Muscle layer of duodenum (tissue), 2 donors: ENCODE measurements at regions not wholly inside any gene's neighbourhood (a gene's known extent, or its start where the extent isn't known, plus 50 kb on each side); places are given as distances from the start of the nearest gene placed in this dataset.

ENCODE experiments used
- H3K27ac ChIP-seq: one replicate; pipeline ENCODE4 v1.7.0; 2013; ENCODE audit warnings: mild to moderate bottlenecking, low read length
- H3K27me3 ChIP-seq: one replicate; pipeline ENCODE4 v1.7.0; 2013; ENCODE audit warnings: low read depth, mild to moderate bottlenecking, control low read depth, low read length
- H3K36me3 ChIP-seq, 2 donors: one replicate each; pipeline ENCODE4 v1.7.0; 2013; ENCODE audit warnings: low read length in 2 of 2, control low read depth in 1 of 2, mild to moderate bottlenecking in 1 of 2; ENCODE audit not compliant: insufficient read depth in 2 of 2, control insufficient read depth in 1 of 2
- H3K4me1 ChIP-seq, 2 donors: one replicate each; pipeline ENCODE4 v1.7.0; 2013; ENCODE audit warnings: low read length in 2 of 2, mild to moderate bottlenecking in 2 of 2, control low read depth in 1 of 2, moderate library complexity in 1 of 2; ENCODE audit not compliant: insufficient read depth in 2 of 2, control insufficient read depth in 1 of 2
- H3K4me3 ChIP-seq, 2 donors: one replicate each; pipeline ENCODE4 v1.7.0; 2013; ENCODE audit warnings: low read length in 2 of 2, low read depth in 1 of 2, mild to moderate bottlenecking in 1 of 2
- H3K9me3 ChIP-seq, 2 donors: one replicate each; pipeline ENCODE4 v1.7.0; 2013; ENCODE audit warnings: low read length in 2 of 2, control low read depth in 1 of 2, mild to moderate bottlenecking in 1 of 2; ENCODE audit not compliant: control insufficient read depth in 1 of 2
- donor health status: healthy.

DNA sequence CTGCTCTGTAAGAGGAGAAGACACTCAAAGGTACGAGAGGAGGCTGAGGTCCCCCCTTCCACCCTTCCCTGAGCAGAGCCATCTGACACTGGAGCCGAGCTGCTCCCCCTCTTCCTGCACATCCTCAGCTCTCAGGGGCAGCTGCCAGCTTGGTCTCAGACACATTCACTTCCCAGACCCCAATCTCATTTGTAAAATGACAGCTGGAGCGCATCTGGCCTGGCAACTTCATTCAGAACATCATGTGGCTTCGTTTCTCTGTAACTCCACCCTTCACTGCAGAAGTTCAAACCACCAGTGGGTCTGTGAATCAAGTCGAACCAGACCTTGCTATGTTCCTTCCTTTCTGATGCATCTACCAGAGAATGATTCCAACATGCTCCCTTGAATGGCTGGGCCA, 145.6 kb upstream of the CDH4 start:
- Histone ChIP-seq H3K4me1 (no peaks in the 10 kb centered on the region), H3K27ac (no peak overlapping the region), H3K9me3 (no peaks in the 10 kb centered on the region), H3K27me3 (no peaks in the 10 kb centered on the region), H3K4me3 (no peak overlapping the region), H3K36me3 (no peaks in the 10 kb centered on the region)

DNA sequence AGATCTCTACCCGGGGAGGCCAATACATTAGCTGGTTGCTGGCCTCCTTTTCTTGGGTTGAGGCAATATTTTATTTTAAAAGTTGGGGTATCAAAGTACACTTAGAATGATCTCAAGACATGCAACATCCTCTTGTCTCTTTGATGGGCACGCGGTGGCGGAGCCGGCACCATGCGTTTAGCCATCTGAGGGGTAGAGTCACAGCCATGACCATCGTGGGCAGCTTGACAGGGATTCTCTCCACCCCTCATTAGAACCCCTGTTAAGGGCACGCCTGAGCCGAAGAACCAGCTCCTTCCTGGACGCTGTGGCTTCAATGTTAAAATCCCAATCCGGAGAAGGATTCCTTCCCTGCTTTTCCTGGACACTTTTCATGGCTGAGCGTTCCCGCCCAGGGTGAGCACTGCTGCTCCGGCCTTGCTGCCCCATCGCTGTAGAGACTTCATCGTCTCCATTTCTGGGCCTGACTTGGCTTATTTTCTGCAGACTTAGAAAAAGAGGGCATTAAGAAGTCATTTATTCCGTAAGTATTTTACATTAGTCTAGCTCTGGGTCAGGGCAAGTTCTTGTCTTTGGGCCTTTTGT, 142.7 kb upstream of the CDH4 start:
- Histone ChIP-seq H3K4me1 (no peaks in the 10 kb centered on the region), H3K36me3 (no peaks in the 10 kb centered on the region), H3K27ac (no peak overlapping the region), H3K9me3 (no peaks in the 10 kb centered on the region), H3K27me3 (no peaks in the 10 kb centered on the region), H3K4me3 (no peak overlapping the region)

DNA sequence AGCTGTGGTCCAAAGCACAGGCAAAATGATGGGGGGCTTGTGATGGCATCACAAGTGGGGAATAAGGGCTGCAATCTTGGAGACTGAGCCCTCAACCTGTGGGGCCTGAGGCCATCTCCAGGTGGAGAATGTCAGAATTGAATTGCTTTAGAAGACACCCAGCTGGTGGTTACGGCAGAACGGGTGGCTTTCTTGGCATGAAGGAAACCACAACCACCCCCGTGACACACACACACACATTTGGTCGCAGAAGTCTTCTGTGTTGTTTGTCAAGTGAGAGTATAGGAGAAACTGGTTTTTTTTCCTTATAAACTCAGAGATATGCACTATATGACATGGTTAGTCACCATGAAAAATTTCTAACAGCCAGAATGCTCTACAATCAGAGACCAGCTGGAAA, 139.5 kb upstream of the CDH4 start:
- Histone ChIP-seq H3K4me1 (no peaks in the 10 kb centered on the region), H3K9me3 (no peaks in the 10 kb centered on the region), H3K27ac (no peak overlapping the region), H3K36me3 (no peaks in the 10 kb centered on the region), H3K27me3 (no peaks in the 10 kb centered on the region), H3K4me3 (no peak overlapping the region)

DNA sequence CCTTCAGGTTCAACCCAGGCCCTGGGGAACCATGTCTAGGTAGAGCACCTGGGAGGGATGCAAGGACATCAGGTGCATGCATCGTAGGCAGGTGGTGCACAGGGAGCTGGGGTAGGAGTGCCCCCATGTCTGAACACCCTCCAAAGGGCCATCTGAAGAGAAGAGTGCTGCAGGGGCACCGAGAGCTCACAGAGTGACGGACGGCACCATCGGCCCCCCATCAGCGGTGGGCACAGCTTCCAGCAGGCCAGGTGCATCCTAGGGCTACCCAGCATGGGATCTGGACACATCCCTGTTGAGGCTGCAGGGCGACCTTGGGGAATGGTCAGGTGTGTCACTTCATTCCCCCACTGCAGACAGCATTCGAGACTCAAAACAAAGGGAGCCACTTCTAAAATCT, 138.3 kb upstream of the CDH4 start:
- Histone ChIP-seq H3K9me3 (no peaks in the 10 kb centered on the region), H3K27me3 (no peaks in the 10 kb centered on the region), H3K4me3 (no peak overlapping the region), H3K36me3 (no peaks in the 10 kb centered on the region), H3K27ac (no peak overlapping the region), H3K4me1 (no peaks in the 10 kb centered on the region)

DNA sequence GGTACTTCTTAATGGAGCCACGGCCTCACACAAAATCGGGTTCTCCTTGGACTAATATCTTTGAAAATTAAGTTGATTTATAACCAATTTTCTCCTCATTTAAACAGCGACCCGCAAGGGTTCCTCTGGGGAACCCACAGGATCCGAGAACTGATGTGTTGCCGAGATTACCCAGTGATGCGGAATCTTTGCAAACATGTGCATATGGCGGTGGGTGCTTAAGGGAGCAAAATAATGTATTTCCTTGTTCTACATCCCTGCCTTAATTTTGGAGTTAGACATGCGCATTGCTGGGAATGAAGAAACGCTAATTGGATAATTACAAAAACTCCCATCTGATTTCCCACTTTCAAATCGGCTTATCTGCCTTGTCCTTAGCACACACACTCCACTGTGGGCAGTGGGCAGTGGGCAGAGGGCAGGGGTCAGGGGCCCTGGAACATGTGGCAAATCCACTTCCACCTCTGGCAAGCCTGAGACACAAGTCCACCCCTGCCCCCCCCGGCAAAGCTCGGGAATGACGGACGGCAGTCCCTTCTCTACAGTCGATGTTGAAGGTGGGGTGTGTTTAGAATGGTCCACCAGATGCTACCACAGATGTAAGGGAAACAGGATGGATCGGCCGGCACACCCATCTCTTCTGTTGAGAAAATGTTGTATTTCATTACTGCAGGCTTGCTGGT, 137.4 kb upstream of the CDH4 start:
- H3K27ac ChIP-seq = no peak overlapping the region
- H3K4me1 ChIP-seq = no peaks in the 10 kb centered on the region
- H3K36me3 ChIP-seq = no peaks in the 10 kb centered on the region
- H3K9me3 ChIP-seq = no peaks in the 10 kb centered on the region
- H3K27me3 ChIP-seq = no peaks in the 10 kb centered on the region
- no peak overlapping the region for H3K4me3 ChIP-seq

DNA sequence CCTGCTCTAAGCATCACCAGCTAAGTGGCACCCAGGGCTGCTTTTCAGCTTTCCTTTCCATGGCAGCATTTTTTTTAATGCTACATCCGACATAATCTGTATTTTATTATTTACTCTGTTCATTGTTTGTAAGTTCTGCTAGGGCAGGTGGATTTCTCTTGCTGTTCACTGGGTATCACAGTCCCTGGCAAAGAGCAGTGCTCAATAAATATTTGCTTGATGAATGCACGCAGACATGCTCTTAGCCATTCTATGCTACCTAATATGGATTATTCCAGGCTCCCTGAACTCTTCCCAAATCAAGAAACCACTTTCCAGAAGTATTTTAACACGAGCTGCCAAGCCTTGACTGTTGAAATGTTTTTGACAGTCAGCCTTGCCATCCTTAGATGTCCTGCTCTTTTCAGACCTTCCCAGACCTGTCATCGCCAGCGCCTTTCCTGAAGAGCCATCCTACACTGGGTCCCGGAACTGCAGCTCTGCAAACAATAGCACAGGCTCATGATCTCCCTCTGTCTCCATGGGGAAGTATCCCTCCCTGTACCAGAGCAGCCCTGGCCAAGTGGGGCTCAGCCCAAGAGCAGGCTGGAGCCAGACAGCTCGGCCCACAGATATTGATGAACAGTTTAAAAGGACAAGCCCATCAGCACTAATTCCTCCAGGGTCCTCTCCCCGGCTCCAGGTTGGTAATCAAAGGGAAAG, 136.5 kb upstream of the CDH4 start:
- Histone ChIP-seq H3K27ac (no peak overlapping the region), H3K27me3 (no peaks in the 10 kb centered on the region), H3K9me3 (no peaks in the 10 kb centered on the region), H3K4me3 (no peak overlapping the region), H3K36me3 (no peaks in the 10 kb centered on the region), H3K4me1 (no peaks in the 10 kb centered on the region)

DNA sequence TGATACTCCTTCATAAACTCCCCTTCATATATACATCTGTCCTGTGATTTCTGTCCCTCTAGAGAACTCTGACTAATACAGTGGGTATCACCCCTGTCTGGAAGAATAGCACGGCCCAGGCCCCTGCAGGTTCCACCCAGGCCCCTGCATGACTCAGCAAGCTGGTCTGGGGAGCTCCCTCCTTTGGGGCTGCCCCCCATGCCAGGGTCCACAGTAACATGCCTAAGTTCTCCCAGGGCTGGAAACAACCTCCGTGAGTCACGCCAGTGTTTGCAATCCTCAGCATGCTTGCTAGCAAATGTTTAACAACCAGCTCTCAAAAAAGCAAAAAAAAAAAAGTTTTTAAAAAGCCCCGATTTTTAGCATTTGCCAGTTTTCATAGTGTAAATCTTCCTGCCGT, 134.3 kb upstream of the CDH4 start:
- H3K27ac ChIP-seq = no peak overlapping the region
- no peak overlapping the region for H3K4me3 ChIP-seq
- H3K27me3 ChIP-seq = no peaks in the 10 kb centered on the region
- no peaks in the 10 kb centered on the region for H3K36me3 ChIP-seq
- no peaks in the 10 kb centered on the region for H3K4me1 ChIP-seq
- H3K9me3 ChIP-seq = no peaks in the 10 kb centered on the region

DNA sequence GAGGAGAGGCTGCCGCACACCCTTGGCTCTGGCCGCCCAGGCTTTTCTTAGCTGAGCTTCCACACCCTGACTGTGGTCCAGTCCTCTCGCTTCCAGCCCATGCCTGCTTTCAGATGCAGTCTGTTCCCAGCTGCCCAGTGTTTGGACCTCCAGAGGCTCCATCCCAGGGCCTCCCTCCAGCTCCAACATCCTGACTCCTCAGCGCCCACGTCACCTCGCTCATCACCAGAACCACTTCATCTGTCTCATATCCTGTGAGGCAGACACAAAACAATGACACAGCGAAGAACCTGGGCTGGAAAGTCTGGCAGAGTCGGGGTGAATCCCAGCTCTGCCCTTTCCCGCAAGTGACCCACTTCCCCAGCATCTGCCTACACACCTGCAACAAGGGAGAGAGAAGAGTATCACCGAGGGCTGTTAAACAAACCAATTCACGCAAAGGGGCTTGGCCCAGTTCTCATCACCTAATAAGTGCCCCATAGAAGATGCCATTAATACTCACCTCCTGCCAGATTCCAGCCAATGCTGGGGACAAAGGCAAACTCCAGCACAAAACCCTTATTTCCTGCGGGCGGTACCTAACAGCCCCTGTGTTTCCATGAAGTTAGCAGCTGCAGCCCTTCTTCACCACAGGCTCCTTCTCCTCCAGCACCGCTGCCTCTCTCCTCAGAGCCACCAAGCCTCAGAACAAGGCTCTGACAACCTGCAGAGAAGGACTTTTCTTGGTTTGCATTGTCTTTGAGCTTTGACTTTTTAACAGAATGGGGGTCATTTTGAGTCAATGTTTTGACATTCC, 133.4 kb upstream of the CDH4 start:
- no peaks in the 10 kb centered on the region for H3K36me3 ChIP-seq
- no peaks in the 10 kb centered on the region for H3K9me3 ChIP-seq
- H3K27ac ChIP-seq = no peak overlapping the region
- H3K4me1 ChIP-seq = no peaks in the 10 kb centered on the region
- H3K27me3 ChIP-seq = no peaks in the 10 kb centered on the region
- no peak overlapping the region for H3K4me3 ChIP-seq

DNA sequence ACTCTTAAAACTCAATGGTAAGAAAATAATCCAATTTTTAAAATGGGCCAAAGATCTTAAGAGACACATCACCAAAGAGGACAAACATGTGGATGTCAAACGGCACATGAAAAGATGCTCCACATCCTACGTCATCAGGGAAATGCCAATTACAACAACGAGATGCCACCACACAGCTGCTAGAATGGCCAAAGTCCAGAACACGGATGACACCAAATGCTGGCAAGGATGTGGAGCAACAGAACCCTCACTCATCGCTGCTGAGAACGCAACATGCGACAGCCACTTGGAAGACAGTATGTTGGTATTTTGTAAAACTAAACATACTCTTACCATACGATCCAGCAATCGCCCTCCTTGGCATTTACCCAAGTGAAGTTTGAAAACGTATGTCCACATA, 132.8 kb upstream of the CDH4 start:
- no peaks in the 10 kb centered on the region for H3K9me3 ChIP-seq
- H3K36me3 ChIP-seq = no peaks in the 10 kb centered on the region
- no peaks in the 10 kb centered on the region for H3K27me3 ChIP-seq
- H3K4me1 ChIP-seq = no peaks in the 10 kb centered on the region
- no peak overlapping the region for H3K4me3 ChIP-seq
- no peak overlapping the region for H3K27ac ChIP-seq

DNA sequence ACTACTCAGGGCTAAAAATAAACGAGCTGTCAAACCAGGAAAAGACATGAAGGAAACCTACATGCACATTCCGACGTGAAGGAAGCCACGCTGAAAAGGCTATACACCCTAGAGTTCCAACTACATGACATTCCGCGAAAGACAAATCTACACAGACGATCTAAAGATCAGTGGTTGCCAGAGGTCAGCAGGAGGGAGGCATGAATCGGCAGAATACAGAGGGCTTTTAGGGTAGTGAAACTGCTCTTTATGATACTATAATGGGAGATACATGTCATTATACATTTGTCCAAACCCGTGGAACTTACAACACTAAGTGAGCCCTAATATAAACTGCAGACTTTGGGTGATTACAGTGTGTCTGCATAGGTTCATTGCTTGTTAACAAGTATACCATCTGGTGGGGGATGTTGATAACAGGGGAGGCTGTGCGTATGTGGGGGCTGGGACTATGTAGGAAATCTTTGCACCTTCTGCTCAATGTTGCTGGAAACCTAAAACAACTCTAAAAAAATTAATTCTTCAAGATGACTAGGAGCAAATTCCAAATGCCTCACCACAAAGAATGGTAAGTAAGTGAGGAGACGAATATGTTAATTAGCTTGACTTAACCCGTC, 132.2 kb upstream of the CDH4 start:
- H3K9me3 ChIP-seq = no peaks in the 10 kb centered on the region
- no peaks in the 10 kb centered on the region for H3K36me3 ChIP-seq
- no peak overlapping the region for H3K27ac ChIP-seq
- no peaks in the 10 kb centered on the region for H3K4me1 ChIP-seq
- no peak overlapping the region for H3K4me3 ChIP-seq
- H3K27me3 ChIP-seq = no peaks in the 10 kb centered on the region
